IMR-90 (cell line): ENCODE measurements at regions not wholly inside any gene's neighbourhood (a gene's known extent, or its start where the extent isn't known, plus 50 kb on each side); places are given as distances from the start of the nearest gene placed in this dataset.

ENCODE experiments used
- ATAC-seq: fragments of 200-7000 bp; cut with Tn5 transposase; 2 replicates; pipeline ENCODE4 v1.9.1; 2020; ENCODE audit warnings: low read depth, mild to moderate bottlenecking, moderate library complexity
- BruUV-seq: library from RNA; stranded (reverse); fragments of 400-500 nt; replicated peaks from 2 replicates; lab custom pipeline; 2021; lab: Mats Ljungman, UMichigan
- CTCF ChIA-PET: fragments of 300-600 bp; formaldehyde crosslinking; extraction: SDS; loops from one replicate; lab custom pipeline; 2021; ENCODE audit warnings: antibody characterized with exemption; lab: Yijun Ruan, JAX
- POLR2A ChIA-PET: fragments of 300-600 bp; sonication (Branson Sonifier 250); formaldehyde crosslinking; loops from one replicate; lab custom pipeline; 2022; ENCODE audit warnings: antibody characterized with exemption; ENCODE audit not compliant: unreplicated experiment; lab: Charles Lee
- DNase-seq: peaks from one replicate; pipeline ENCODE4 v3.0.0; 2013
- H2AFZ ChIP-seq: replicated peaks from 2 replicates; pipeline ENCODE3; 2013; ENCODE audit warnings: low read length, mild to moderate bottlenecking; ENCODE audit not compliant: poor library complexity
- H2AK5ac ChIP-seq: 2 replicates; pipeline ENCODE4 v1.6.1; 2013; ENCODE audit warnings: low read depth, low read length, inconsistent platforms
- H2AK9ac ChIP-seq: replicated peaks from 2 replicates; pipeline ENCODE3; 2013; ENCODE audit warnings: mild to moderate bottlenecking, low read depth, low read length, moderate library complexity; ENCODE audit not compliant: poor library complexity
- H2BK120ac ChIP-seq: 2 replicates; pipeline ENCODE4 v1.6.1; 2013; ENCODE audit warnings: low read depth, low read length, inconsistent platforms
- H2BK15ac ChIP-seq: 3 replicates; pipeline ENCODE4 v1.6.1; 2013; ENCODE audit warnings: low read depth, low read length, inconsistent platforms
- H2BK20ac ChIP-seq: 2 replicates; pipeline ENCODE4 v1.6.1; 2013; ENCODE audit warnings: low read depth, mild to moderate bottlenecking, inconsistent platforms, low read length, moderate library complexity
- H2BK5ac ChIP-seq: 2 replicates; pipeline ENCODE4 v1.6.1; 2013; ENCODE audit warnings: mild to moderate bottlenecking, low read depth, low read length, inconsistent platforms; ENCODE audit not compliant: poor library complexity, severe bottlenecking
- H3K14ac ChIP-seq: replicated peaks from 2 replicates; pipeline ENCODE4 v1.6.1; 2013; ENCODE audit warnings: low read depth, low read length, inconsistent platforms
- H3K18ac ChIP-seq: 2 replicates; pipeline ENCODE4 v1.6.1; 2013; ENCODE audit warnings: low read depth, low read length, control low read depth
- H3K23ac ChIP-seq: 2 replicates; pipeline ENCODE4 v1.6.1; 2013; ENCODE audit warnings: low read depth, low read length, inconsistent platforms
- H3K27ac ChIP-seq: 2 replicates; pipeline ENCODE4 v1.5.1; 2013; ENCODE audit warnings: mild to moderate bottlenecking, control low read depth, low read length; ENCODE audit not compliant: insufficient read depth
- H3K27me3 ChIP-seq: 2 replicates; pipeline ENCODE4 v1.6.1; 2013; ENCODE audit warnings: low read length; ENCODE audit not compliant: control insufficient read depth, insufficient read depth
- H3K36me3 ChIP-seq: 2 replicates; pipeline ENCODE4 v1.6.1; 2013; ENCODE audit warnings: low read length, mixed read lengths; ENCODE audit not compliant: control insufficient read depth, insufficient read depth
- H3K4ac ChIP-seq: 2 replicates; pipeline ENCODE4 v1.6.1; 2013; ENCODE audit warnings: low read depth, low read length, inconsistent platforms
- H3K4me1 ChIP-seq: 2 replicates; pipeline ENCODE4 v1.6.1; 2013; ENCODE audit warnings: low read length, mixed read lengths; ENCODE audit not compliant: control insufficient read depth, insufficient read depth
- H3K4me2 ChIP-seq: 2 replicates; pipeline ENCODE4 v1.6.1; 2013; ENCODE audit warnings: low read depth, mild to moderate bottlenecking, control low read depth, low read length, moderate library complexity
- H3K4me3 ChIP-seq: 2 replicates; pipeline ENCODE4 v1.5.1; 2013; ENCODE audit warnings: low read depth, mild to moderate bottlenecking, control low read depth, low read length, moderate library complexity; ENCODE audit not compliant: insufficient read depth
- H3K56ac ChIP-seq: 2 replicates; pipeline ENCODE4 v1.6.1; 2013; ENCODE audit warnings: low read length, inconsistent platforms; ENCODE audit not compliant: insufficient read depth; ENCODE audit errors: extremely low read depth
- H3K79me1 ChIP-seq, 2 experiments: 2 replicates each; pipeline ENCODE4 v1.6.1; 2013; ENCODE audit warnings: low read length in 2 of 2, inconsistent platforms in 1 of 2, low read depth in 1 of 2
- H3K9ac ChIP-seq: 2 replicates; pipeline ENCODE4 v1.6.1; 2013; ENCODE audit warnings: low read depth, low read length, control low read depth
- H3K9me1 ChIP-seq: 2 replicates; pipeline ENCODE4 v1.6.1; 2013; ENCODE audit warnings: low read length, inconsistent platforms; ENCODE audit not compliant: insufficient read depth
- H3K9me3 ChIP-seq: 2 replicates; pipeline ENCODE4 v1.6.1; 2013; ENCODE audit warnings: low read length; ENCODE audit not compliant: control insufficient read depth, insufficient read depth
- H4K20me1 ChIP-seq: 2 replicates; pipeline ENCODE4 v1.6.1; 2013; ENCODE audit warnings: low read length, inconsistent platforms; ENCODE audit not compliant: insufficient read depth
- H4K5ac ChIP-seq: 2 replicates; pipeline ENCODE4 v1.6.1; 2013; ENCODE audit warnings: mild to moderate bottlenecking, low read depth, low read length, control low read depth
- H4K8ac ChIP-seq, 2 experiments: 2 replicates each; pipeline ENCODE4 v1.6.1; 2013; ENCODE audit warnings: low read depth in 2 of 2, low read length in 2 of 2, control low read depth in 1 of 2, inconsistent platforms in 1 of 2
- H4K91ac ChIP-seq: 2 replicates; pipeline ENCODE4 v1.6.1; 2013; ENCODE audit warnings: low read depth, low read length, inconsistent platforms; ENCODE audit not compliant: insufficient read depth
- BHLHE40 ChIP-seq: fragments of 150-350 bp; IDR thresholded peaks from 2 replicates; pipeline ENCODE4 v1.6.1; 2016; ENCODE audit warnings: mild to moderate bottlenecking, low read depth, low read length
- MXI1 ChIP-seq: IDR thresholded peaks from 2 replicates; pipeline ENCODE4 v1.6.1; 2012; ENCODE audit warnings: low read depth, mild to moderate bottlenecking, low read length, moderate library complexity, borderline replicate concordance
- SMC3 ChIP-seq: fragments of 150-350 bp; IDR thresholded peaks from 2 replicates; pipeline ENCODE4 v1.6.1; 2016; ENCODE audit warnings: low read depth, mild to moderate bottlenecking, antibody characterized with exemption, low read length, moderate library complexity
- WGBS, 2 experiments: methylation state at CpG; one replicate each; pipeline versions ENCODE4 v1.1.5 to v1.1.7; 2013; ENCODE audit warnings: missing lambda C conversion rate in 2 of 2; ENCODE audit not compliant: insufficient read length in 1 of 2; ENCODE audit errors: extremely low coverage in 2 of 2; 5-methylcytosine and 5-hydroxymethylcytosine counted together
- dilution Hi-C: fragments of 300-500 bp; cut with HindIII; formaldehyde crosslinking; loops from one replicate; pipeline ENCODE4 v1.14.3; 2018; ENCODE audit warnings: low sequenced_read_pairs; ENCODE audit not compliant: unreplicated experiment
- in situ Hi-C: fragments of 300-500 bp; cut with MboI; formaldehyde crosslinking; loops from 3 replicates; pipeline ENCODE4 v1.14.3; 2019; ENCODE audit warnings: low sequenced_read_pairs, inconsistent platforms, mixed read lengths
- intact Hi-C: fragments of 100-400 bp; cut with micrococcal nuclease; formaldehyde crosslinking; loops from 2 replicates; pipeline ENCODE4 v1.10.0; 2022

DNA sequence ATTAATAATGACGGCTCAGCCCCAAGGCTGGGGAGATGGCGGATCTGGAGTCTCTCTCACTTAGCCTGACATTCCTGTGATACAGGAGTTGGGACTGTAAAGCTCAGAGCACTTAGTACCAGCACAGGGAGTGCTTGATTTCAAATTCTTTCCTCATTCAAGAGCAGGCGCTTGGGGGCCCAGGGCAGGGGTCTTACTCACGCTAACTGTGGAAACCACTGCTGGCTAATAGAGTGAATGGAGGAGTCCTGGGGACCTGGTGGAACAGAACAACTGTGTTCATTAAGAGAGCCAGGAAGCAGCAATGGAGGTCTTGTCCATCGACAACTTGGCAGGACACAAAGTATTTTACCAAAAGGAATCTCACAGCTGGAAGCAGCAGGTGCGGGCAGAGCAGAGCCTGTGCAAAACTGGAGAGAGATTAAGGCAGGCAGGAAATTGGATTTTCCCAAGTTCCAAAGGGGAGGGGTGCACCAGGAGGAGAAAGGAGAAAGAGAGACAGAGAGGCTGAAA, 358.9 kb downstream of the TNS1 start:
- no peak overlapping the region for H2BK120ac ChIP-seq
- no peaks in the 10 kb centered on the region for H3K9me3 ChIP-seq
- BruUV-seq: no TSS peak
- no peaks in the 10 kb centered on the region for H3K4me1 ChIP-seq
- no peak overlapping the region for H2BK15ac ChIP-seq
- no peaks in the 10 kb centered on the region for H3K79me1 ChIP-seq
- H4K20me1 ChIP-seq: no peaks in the 10 kb centered on the region
- H3K27me3 ChIP-seq: no peaks in the 10 kb centered on the region
- no peak overlapping the region for H3K18ac ChIP-seq
- H2AK5ac ChIP-seq: no peak overlapping the region
- no peak for ATAC-seq
- H2BK5ac ChIP-seq: no peak overlapping the region
- H3K23ac ChIP-seq: no peak overlapping the region
- H3K36me3 ChIP-seq: no peaks in the 10 kb centered on the region
- 50% methylated on average over 1 of the region's 6 CpGs; no CpG with 5 or more reads in 1 of the 2 experiments for WGBS, 2 experiments
- CTCF ChIA-PET: no interaction called here
- H3K9me1 ChIP-seq: no peaks in the 10 kb centered on the region
- H2AFZ ChIP-seq: no peak overlapping the region
- no peak overlapping the region for H4K5ac ChIP-seq
- TF ChIP-seq SMC3 (no peak), BHLHE40 (no peak), MXI1 (no peak)
- H3K14ac ChIP-seq: no peak overlapping the region
- dilution Hi-C loops: no loop called here
- no peak overlapping the region for H3K4me3 ChIP-seq
- no peak overlapping the region for H3K56ac ChIP-seq
- H3K9ac ChIP-seq: no peak overlapping the region
- in situ Hi-C loops: no loop called here
- H4K91ac ChIP-seq: no peak overlapping the region
- H2BK20ac ChIP-seq: no peak overlapping the region
- H3K27ac ChIP-seq: no peak overlapping the region
- H4K8ac ChIP-seq: no peak overlapping the region
- POLR2A ChIA-PET: no interaction called here
- no peak overlapping the region for H3K4ac ChIP-seq
- no peak for DNase-seq
- H3K4me2 ChIP-seq: no peak overlapping the region
- H2AK9ac ChIP-seq: no peak overlapping the region
- intact Hi-C loops: loop anchor here (5.0 kb wide), 1 partner anchor 47 kb away; no protein-coding TSS in a partner anchor
